HG02678 (cell line): ENCODE measurements at regions not wholly inside any gene's neighbourhood (a gene's known extent, or its start where the extent isn't known, plus 50 kb on each side); places are given as distances from the start of the nearest gene placed in this dataset.
A peak's percentile ranks its signal among the peaks of the same experiment; 100 is the strongest.

Experiments used
- ATAC-seq: cut with Tn5 transposase; IDR thresholded peaks from one replicate; pipeline ENCODE4 v1.9.1; 2021; ENCODE audit warnings: mild to moderate bottlenecking, moderate library complexity; ENCODE audit not compliant: unreplicated experiment

DNA sequence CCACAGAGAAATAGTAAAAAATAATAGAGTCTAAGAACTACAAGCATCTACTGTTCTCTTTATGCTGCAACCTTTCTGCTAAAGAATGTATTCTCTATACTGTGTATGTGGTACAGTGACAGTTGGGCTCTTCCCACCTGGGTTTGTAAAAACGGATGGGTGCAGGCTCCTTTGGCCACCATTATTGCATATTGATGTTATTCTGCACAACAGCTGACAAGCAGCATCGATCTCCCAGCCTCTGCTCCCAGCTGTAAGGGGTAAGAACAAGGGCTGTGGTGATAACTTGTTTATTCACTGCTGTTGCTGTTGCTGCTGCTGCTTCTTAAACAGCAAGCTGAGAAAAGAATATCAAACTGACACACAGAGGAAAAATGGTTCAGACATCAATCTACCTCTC, 56.1 kb downstream of the KCNRG start:
- no peak for ATAC-seq

DNA sequence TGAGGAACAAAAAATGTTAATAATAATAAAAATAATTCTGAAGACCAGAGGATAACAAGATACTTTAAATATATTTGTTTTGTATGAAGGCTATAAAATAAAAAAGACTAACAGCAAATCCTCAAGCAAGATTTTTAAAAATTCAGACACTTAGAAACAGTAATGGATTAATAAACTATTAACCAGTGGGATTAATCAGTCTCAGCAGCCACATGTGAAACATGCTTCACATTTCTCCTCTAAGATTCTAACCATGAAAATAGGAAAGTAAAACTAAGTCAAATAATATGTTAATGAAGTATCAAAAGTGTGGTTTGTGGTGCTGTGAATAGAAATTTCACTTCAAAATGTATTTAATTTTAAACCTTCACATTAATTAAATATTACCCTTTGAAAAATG, 57.4 kb downstream of the KCNRG start:
- ATAC-seq = no peak

DNA sequence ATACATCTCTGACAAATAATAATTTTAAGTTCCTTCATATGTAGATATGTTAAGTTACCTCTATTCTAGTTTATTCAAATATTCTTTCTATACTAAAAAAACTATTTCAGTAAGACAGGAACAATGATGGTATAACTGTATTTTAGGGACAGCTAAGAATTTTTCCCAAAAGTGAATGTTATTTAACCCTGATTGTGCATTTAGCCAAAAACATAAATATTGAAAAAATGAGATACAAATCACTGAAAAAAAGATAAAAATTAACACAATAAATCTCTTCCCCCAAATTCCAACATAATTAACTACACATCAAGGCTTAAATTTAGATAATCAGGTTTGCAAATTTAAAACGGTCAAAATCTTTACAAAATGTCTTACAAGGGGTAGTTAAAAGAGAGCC, 58.1 kb downstream of the KCNRG start:
- no peak for ATAC-seq

DNA sequence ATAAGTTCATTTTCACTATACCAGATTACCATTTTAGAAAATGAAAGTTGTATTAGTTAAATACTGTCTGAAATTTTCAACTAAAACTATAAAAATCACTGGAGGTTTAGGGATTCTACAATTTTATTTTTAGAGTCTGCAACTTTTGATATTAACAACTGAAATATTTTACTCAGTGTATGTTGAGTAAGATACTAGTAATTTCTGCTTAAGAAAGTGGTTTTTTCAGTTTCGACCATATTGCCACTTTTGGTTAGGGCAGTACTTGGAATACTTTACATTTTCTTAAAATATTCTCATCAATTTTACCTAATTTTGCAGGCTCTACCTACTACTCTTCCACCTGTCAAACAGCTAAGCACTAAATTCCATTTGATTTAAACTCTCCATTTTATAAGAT, 59.6 kb downstream of the KCNRG start:
- peak; percentile 55 for ATAC-seq

DNA sequence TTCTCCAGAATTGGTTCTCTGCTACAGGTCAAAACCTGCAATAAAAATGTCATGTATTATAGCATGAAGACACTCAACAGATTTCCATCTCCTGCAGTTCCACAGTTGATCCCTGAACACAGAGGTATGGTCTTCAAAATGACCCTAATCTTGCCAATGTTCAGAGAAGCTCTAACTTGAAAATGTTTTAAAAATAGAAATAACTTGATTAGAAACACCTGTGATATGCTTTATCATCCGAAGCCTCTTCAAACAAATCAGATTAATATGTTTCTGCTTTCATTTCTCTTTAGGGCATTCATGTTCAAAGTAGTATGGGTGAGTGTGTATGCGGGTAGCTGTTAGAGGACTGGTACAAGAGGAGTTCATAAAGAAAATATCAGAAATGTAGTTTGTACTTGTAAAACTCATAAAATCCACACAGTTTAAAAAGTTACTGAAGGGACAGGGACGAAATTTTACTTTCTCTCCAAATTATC, 60.4 kb downstream of the KCNRG start:
- peak; percentile 32 for ATAC-seq

DNA sequence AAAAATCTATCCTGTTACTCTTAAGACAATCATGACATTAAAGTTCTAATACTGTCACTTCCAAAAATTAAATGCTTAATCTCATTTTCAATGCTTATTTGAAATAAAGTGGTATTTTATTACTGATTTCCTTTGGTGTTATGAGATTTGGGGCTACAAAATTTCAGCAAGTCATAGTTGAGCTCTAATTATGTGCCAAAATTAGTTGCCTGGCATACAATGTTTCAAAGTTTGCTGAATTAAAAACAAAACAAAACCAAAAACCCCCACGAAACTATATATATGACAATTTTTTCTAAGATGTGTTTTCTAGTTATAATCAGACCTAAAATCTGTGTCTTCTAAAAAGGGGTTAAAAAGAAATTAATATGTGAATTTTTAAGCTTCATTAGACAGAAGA, 62.2 kb downstream of the KCNRG start:
- ATAC-seq = no peak

DNA sequence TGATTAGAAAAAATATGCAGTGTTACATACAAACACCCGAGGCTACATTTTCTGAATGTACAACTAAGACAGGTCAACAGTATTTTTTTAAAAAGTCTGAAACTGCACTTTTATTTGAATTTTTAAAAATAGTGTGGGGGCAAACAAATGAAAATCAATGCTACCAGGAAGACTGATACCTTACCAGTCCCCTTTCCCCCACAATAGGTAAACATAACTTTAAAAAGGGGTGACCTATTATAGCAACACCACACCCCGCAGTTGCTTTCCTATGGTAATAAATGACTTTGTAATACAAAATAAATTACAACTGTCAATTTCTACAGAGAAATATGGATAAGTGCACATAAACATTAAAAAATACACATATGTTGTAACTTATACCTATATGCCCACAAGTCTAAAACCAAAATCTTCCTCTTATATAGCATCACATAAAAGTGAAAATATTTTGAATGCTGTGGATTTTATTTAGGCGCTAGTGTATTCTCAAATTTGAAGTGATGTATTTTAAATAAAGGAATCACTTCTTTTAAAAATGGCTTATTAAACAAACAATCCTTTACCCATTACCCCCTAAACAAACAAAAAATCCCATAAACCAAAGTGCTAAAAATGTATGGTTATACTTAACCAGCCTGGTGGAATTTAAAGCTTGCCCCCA, 63.1 kb downstream of the KCNRG start:
- no peak for ATAC-seq

DNA sequence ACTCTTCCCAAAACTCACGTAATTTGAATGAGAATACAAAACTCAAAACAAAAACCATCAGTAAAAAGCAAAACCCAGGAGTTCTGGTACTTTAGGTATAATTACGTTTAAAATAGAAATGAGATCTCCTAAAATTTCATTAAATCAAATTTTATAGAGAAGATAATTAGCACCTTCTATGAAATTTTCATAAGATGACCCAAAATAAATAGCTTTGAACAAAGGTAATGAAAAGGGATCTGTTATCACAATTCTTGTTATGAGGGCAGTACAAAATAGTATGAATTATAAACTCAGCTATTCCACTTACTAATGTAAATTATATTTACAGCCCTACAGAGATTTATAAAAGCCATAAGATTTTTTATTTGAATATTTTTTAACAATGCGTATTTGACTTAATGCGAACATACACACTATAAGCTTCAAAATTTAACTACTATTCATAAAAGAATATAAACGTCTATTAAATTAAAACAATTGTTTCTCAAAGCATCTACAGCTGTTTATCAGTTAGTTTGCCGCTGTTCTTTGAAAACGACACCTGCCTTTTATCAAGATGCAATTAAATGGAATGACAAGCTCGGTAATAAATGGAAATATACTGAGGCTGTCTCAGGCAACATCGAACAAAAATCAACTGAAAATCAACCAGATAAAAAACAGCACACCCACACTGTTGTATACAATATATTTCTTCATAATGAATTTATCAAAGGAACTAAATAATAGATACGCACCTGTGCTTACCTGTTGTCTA, 63.8 kb downstream of the KCNRG start:
- ATAC-seq = no peak

DNA sequence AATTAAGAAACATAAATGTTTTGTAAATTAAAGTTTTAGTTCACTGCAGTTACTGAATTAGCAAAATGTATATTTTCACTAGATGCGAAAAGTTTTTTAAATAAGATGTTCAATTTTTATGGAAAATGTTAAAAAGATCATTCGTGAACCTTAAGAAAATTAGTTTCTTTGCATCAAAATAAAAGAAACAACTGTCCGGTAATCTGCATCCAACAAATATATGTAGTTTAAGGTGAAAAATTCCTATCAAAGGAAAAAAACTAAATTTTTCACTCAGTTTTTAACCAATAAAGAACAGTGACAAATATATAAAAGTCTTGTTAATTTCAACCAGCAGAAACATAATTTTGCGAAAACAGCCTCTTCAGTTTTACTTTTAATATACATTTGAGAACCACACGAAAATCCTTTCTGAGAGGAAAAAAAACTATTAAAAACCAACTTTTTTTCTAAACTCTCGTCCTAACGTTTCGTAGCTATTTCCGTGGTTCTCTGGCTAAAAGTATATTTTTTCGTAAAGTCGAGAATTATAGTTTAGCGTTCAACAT, 64.5 kb downstream of the KCNRG start:
- no peak for ATAC-seq

DNA sequence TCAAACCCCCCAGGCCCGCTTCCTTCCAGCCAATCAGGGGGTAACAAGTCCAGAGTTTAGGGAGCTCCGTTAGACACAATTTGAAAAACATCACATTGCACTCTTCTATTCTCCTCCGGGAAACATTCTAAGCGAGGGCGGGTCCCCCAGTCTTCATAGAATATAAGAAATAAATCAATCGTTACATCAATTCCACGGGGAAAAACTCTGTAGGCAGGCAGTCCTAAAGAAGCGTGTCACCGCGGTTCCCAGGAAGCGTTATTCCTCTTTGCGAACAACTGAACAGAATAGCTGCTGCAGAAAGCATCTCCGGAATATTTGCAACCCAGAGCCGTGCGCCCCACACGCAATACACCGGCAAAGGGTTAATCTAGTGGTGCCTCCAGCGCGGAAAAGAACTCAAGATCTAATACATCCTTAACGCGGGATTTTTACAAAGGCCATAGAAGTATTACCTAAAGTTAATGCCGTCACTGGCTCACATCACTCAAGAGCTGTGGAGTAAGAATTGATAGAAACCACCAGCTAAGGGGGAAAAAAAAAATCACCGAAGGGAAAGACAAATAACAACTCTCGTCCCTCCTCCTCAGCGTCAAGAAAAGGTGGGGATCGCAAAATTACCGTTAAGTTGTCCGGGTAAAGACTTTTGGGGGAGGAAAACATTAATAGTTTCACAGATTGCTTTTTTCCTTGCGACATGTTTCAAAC, 65.1 kb downstream of the KCNRG start:
- ATAC-seq = no peak

DNA sequence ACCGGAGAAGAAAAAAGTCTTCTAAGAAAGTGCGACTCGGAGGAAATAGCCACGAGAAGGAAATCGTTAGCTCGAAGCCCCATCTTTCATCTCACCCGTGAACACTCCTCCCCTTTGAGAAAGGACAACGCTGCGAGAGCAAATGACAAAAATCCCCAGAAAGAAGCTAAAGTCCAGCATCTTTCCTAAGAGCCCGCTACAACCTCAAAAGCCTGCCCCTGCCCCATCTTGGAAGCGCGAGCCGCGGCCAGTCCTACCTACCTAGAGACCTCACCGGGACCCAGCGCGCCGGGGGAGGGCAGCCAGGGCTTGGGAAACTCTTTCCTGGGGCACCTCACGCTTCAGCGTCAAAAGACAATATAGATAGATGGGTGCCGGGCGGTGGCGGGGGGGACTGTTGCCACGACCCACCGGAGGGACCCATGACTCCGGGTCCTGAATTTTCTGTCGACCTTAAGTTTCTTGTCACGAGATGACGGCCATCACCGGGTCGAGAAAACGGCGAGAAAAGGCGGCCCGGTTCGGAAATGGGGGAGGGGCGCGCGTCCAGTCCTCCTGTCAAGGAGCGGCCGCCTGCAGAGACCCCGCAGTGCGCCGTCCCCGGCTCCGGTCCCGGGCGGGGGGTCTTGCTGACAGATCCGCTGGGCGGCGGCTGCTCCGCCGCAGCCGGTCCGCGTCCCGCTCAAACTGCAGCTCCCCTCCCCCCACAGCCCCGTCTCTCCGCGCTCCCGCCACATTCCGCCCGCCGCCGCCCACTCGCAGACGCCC, 65.9 kb downstream of the KCNRG start:
- ATAC-seq = peak; percentile 2

DNA sequence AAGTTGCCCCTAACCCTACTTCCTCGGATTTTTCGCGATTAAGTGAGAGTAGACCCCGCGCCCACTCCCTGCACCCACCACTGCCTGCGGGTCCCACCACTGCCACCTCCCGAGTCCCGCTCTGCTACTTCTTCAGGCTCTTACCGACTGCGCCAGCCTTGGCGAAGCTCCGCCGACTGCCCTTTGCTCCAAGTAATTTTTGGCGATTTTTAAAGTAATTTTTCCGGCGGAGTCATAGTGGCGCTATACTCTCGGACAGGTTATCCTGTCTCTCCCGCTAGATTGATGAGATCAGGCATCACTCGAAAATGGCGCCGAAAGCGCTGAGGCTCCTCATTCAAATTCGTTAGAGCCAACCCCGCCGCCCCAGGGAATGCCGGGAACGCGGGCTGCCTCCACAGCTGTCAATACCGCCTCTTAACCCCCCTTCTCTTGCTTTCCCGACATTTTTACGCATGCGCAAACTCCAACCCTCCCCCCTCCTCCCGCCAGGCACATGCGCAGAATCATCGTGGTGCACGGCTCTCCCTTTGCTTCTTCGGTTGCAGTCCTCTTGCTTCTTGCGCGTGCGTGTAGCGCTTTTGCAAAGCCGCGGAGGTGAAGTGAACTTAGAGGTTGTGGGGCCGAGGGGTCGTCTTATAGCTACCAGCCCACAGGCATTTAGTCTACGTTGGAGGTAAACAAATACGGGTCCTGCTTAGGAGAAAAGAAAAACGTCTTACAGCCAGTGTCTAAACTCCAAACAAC, 66.6 kb downstream of the KCNRG start:
- peak; percentile 71 for ATAC-seq

DNA sequence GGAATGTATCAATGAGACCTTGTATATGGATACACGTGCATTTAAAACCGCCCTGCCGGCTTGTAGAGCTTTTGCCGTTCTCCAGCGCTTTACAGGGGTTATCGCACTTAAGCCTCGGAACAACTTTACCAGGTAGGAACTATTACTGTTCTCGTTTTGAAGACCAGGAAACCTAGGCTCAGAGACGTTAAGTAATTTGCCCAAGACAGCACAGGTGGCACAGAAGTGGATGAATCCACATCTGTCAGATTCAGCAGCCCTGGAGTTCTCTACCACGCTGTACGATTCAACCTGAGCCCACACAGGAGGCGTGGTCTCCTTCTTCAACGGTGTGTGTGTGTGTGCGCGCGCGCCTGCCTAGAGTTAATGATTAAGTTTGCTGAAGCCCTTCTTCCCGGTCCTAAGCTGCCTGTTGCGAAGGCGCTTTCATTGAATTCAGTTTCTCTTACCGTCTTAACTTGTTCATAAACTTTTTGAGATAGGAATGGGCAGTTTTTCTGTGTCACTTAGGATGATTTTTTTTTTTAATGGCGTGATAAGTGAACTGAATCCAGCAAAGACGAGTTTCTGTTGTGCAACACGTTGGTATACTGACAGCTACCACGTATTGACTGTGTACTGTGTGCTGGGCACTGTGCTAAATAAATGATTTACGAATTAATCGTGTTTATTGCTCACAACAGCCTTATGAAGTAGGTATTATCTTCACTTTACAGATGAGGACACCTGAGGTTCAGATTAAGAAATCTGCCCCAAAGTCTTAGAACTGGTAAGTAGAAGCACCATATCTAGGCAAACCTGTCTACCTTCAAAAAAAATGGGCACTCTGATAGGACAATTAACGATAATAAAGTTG, 67.4 kb downstream of the KCNRG start:
- peak; percentile 52 for ATAC-seq

DNA sequence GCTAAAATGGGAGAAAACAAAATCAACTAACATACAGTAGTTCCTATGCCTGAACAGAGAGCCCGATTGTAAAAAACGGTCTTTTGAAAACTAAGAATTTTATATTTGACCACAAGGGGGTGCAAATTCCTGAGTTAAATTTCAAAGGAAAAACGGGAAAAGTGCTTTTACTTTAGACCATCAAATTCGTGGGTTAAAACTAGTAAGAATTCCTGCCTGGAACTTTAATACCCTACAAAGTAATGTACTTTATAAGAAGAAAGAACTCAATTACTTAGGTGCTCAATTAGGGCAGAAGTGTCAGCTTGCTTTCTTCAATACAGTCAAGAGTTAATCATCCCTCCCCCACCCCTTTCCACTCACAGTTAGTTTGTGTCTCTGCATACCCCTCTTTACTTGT, 69.8 kb downstream of the KCNRG start:
- ATAC-seq = no peak

DNA sequence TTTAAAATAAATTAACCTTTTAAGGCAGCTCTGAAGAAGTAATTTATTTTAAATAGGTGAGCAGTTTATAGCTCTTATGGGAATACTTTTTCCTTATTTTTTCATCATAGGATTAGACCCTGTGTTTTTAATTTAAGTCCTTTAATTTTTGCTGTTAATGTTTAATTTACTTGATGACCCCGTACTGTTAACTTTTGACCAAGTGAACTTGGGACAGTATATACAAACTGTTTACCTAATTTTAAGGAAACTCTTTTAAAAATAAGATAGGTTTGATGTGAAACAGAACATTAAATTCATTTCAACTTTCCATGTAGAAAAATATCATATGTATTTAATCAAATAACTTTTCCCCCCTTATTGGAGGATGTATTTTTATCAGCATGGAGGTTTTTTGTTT, 74.4 kb downstream of the KCNRG start:
- no peak for ATAC-seq

DNA sequence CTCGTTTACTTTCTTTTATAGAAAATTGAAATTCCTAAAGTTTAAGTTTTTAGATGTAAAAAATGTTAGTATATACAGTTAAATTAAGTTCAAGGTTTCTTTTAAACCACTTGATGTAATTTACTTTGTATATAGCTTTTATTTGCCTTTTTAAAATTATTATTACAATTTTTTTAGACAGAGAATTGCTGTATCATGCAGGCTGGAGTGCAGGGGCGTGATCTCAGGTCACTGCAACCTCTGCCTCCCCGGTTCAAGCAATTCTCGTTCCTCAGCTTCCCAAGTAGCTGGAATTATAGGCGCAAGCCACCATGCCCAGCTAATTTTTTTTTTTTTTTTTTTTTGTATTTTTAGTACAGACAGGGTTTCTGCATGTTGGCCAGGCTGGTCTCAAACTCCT, 75.0 kb downstream of the KCNRG start:
- no peak for ATAC-seq

DNA sequence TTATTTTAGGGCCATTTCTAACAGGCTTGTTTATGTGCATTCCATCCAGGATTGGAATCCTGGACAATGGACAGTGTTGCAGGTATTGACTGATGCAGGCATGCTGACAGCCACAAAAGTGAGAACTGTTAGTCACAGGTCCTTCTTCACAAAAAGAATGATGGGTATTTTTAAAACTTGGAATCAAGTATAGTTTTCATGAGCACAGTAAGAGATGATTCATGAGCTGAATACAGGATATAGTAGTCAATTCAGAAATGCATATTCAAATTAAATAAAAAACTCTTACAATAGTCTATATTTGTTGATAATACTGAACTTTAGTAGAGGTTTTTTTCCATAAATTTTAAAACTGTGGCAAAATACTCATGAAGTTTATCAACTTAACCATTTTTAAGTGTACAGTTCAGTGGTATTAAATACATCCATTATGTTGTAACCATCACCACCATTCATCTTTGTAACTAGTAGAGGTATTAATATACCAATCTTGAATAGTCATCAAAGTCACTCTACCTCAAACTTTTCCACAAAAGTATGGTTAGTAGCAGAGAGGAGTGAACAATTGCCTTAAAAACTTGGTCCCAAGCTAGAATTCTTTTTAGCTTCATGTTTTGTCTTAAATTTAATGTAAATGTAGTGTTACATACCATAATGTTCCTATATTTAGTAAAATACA, 79.5 kb downstream of the KCNRG start:
- ATAC-seq = no peak

DNA sequence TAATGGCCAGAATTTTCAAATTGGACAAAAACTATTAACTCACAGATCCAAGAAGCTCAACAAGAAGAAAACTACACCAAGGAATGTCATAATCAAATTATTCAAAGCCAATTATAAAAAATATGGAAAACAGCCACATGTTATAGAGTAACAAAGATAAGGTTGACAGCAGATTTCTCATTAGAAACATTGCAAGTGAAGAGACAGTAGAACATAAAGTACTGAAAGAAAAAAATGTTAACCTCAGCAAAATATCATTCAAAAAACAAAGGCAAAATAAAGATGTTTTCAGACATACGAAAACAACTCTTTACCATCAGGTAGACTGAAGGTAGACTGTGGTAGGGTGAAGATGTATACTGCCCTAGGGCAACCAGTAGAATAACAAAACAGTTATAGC, 83.4 kb downstream of the KCNRG start:
- ATAC-seq = no peak

DNA sequence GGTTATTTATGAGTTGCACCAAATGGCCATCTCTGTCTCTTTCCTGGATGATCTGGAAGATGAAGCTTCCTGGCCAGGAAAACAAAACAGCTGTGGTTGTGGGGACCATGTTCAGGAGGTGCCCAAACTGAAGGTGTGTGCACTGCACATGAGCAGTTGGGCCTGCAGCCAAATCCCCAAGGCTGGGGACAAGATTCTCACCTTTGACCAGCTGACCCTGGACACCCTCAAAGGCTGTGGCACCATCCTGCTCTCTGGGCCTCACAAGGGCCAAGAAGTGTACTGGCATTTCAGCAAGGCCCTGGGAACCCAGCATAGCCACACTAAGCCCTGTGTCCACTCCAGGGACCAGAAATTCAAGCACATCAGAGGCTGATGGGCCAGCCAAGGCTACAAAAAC, 84.2 kb downstream of the KCNRG start:
- ATAC-seq = no peak
